GM21528 (cell line): ENCODE measurements at regions not wholly inside any gene's neighbourhood (a gene's known extent, or its start where the extent isn't known, plus 50 kb on each side); places are given as distances from the start of the nearest gene placed in this dataset.
A peak's percentile ranks its signal among the peaks of the same experiment; 100 is the strongest.
"Not testable (repeated sequence)": the region's sequence is repeated elsewhere in the genome, so short reads cannot be mapped to it uniquely, and the experiment has no call there.

ENCODE experiments used
- ATAC-seq: cut with Tn5 transposase; IDR thresholded peaks from one replicate; pipeline ENCODE4 v1.9.1; 2021; ENCODE audit warnings: mild to moderate bottlenecking, moderate library complexity; ENCODE audit not compliant: unreplicated experiment, low FRiP score

GRCh38 chr15:20207198-20207597 lies 334.4 kb downstream of the GOLGA6L6 start:
- not testable (repeated sequence) for ATAC-seq

GRCh38 chr15:20204177-20204866 lies 337.3 kb downstream of the GOLGA6L6 start:
- not testable (repeated sequence) for ATAC-seq

- ATAC-seq: not testable (repeated sequence)
These were observed 337.9 kb downstream of the GOLGA6L6 start for GRCh38 chr15:20203649-20204150.

GRCh38 chr15:20194591-20195198 lies 346.9 kb downstream of the GOLGA6L6 start:
- ATAC-seq: not testable (repeated sequence)

- ATAC-seq: peak; percentile 78
These were observed 348.3 kb downstream of the GOLGA6L6 start for GRCh38 chr15:20192982-20193929.

GRCh38 chr15:20191508-20192125 lies 350.0 kb downstream of the GOLGA6L6 start:
- ATAC-seq: not testable (repeated sequence)

- not testable (repeated sequence) for ATAC-seq
These were observed 353.0 kb downstream of the GOLGA6L6 start for GRCh38 chr15:20188611-20189010.

- not testable (repeated sequence) for ATAC-seq
These were observed 353.9 kb downstream of the GOLGA6L6 start for GRCh38 chr15:20187370-20188355.

- ATAC-seq: not testable (repeated sequence)
These were observed 356.7 kb downstream of the GOLGA6L6 start for GRCh38 chr15:20184879-20185278.

GRCh38 chr15:20168221-20168620 lies 373.4 kb downstream of the GOLGA6L6 start:
- not testable (repeated sequence) for ATAC-seq

- ATAC-seq: not testable (repeated sequence)
These were observed 388.1 kb downstream of the GOLGA6L6 start for GRCh38 chr15:20153528-20153927.

GRCh38 chr15:20148679-20149078 lies 392.9 kb downstream of the GOLGA6L6 start:
- ATAC-seq: not testable (repeated sequence)

GRCh38 chr15:20148008-20148407 lies 393.6 kb downstream of the GOLGA6L6 start:
- not testable (repeated sequence) for ATAC-seq

- ATAC-seq: not testable (repeated sequence)
These were observed 397.1 kb downstream of the GOLGA6L6 start for GRCh38 chr15:20144333-20145036.

- not testable (repeated sequence) for ATAC-seq
These were observed 398.7 kb downstream of the GOLGA6L6 start for GRCh38 chr15:20142906-20143305.

- not testable (repeated sequence) for ATAC-seq
These were observed 399.2 kb downstream of the GOLGA6L6 start for GRCh38 chr15:20142410-20142809.

- not testable (repeated sequence) for ATAC-seq
These were observed 416.9 kb downstream of the GOLGA6L6 start for GRCh38 chr15:20124668-20125067.

- no peak for ATAC-seq
These were observed 435.6 kb downstream of the GOLGA6L6 start for GRCh38 chr15:20106026-20106425.
